ENCODE measurements at regions not wholly inside any gene's neighbourhood (a gene's known extent, or its start where the extent isn't known, plus 50 kb on each side); places are given as distances from the start of the nearest gene placed in this dataset.

DNA sequence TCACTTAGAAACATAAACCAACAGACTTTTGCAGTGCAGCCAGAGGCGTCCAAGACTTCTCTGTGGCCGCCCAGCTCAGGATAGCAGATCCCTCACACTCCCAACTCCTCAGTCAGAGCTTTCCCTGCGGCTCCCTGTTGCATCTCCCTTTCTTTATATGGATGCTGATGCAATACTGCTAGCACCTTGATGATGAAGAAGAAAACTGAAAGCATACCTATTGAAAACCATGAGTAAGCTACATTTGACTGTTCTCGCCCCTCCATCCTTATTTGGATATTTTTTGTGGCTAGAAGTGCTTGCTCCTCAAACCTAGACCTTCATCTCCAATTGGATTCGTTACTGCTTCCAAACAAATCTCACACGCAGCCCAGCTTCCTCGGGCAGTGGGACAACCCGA lies 57.3 kb upstream of the UBL3 start:
- no peaks in the 10 kb centered on the region for H3K36me3 ChIP-seq
- no peaks in the 10 kb centered on the region for H3K27me3 ChIP-seq
- no peaks in the 10 kb centered on the region for H3K9me3 ChIP-seq
- no peak for DNase-seq (ENCODE audit: low spot score in 2 of 2)
- H3K4me3 ChIP-seq = no peak overlapping the region
- peaks cover 0 to 14% (median 0%) of the 10 kb centered on the region in 4 donors for H3K4me1 ChIP-seq
- H3K27ac ChIP-seq = no peak overlapping the region
- WGBS, 2 donors = 95 to 97% methylated on average over 8 of the region's 8 CpGs
- TF ChIP-seq EP300 (IDR thresholded peaks at IDR 0.05) (no peak), POLR2A (IDR thresholded peaks at IDR 0.05) (no peak)
- TF ChIP-seq, protein P1, sequence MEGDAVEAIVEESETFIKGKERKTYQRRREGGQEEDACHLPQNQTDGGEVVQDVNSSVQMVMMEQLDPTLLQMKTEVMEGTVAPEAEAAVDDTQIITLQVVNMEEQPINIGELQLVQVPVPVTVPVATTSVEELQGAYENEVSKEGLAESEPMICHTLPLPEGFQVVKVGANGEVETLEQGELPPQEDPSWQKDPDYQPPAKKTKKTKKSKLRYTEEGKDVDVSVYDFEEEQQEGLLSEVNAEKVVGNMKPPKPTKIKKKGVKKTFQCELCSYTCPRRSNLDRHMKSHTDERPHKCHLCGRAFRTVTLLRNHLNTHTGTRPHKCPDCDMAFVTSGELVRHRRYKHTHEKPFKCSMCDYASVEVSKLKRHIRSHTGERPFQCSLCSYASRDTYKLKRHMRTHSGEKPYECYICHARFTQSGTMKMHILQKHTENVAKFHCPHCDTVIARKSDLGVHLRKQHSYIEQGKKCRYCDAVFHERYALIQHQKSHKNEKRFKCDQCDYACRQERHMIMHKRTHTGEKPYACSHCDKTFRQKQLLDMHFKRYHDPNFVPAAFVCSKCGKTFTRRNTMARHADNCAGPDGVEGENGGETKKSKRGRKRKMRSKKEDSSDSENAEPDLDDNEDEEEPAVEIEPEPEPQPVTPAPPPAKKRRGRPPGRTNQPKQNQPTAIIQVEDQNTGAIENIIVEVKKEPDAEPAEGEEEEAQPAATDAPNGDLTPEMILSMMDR (IDR thresholded peaks at IDR 0.05) = no peak

DNA sequence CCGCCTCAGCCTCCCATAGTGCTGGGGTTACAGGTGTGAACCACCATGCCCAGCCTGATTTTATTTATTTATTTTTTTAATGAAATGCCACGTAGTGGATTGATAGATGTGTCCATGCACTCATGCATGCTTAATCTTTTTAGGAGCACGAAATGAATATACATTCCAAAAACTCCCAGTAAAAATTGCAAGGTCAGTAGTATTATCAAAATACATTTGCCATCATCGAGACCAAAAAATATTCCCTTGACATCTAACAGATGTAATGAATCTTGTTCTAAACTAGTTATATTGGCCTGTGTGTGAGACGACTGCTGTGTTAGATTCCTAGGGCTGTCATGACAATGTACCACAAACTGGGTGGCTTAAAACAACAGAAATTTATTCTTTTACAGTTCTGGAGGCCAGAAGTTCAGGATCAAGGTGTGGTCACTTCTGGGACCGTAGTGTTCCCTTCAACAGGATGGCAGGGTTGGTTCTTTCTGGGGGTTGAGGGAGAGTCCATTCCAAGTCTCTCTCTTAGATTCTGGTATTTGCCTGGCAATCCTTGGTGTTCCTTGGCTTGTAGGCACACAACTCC lies 56.1 kb upstream of the UBL3 start:
- H3K27me3 ChIP-seq = no peaks in the 10 kb centered on the region
- no peak for TF ChIP-seq POLR2A (IDR thresholded peaks at IDR 0.05)
- TF ChIP-seq EP300 (IDR thresholded peaks at IDR 0.05) = no peak
- TF ChIP-seq, protein P1 (IDR thresholded peaks at IDR 0.05) = no peak
- no peaks in the 10 kb centered on the region for H3K36me3 ChIP-seq
- peaks cover 0 to 26% (median 0%) of the 10 kb centered on the region in 4 donors for H3K4me1 ChIP-seq
- no peak overlapping the region for H3K27ac ChIP-seq
- WGBS, 2 donors = 82 to 90% methylated on average over 6 of the region's 6 CpGs
- H3K9me3 ChIP-seq = no peaks in the 10 kb centered on the region
- no peak overlapping the region for H3K4me3 ChIP-seq
- DNase-seq (ENCODE audit: low spot score in 2 of 2) = no peak

DNA sequence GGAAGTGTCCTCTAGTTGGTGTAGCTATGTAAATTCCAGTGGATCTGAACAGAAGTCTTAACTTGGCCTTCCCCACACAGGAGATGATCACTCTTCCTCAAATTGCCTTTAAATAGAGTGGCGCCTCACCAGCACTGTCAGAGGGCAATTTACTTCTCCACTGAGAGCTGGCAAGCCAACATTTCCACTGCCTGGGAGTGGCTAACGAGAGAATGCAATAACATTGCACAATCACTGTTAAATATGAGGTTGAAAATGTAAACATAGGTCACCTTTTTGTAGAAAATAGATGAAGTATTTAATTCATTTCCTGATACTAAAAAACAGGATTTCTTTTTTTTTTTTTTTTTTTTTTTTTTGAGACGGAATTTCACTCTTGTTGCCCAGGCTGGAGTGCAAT lies 55.4 kb upstream of the UBL3 start:
- Histone ChIP-seq H3K27me3 (no peaks in the 10 kb centered on the region), H3K27ac (no peak overlapping the region), H3K4me1 (peaks cover 0 to 26% (median 0%) of the 10 kb centered on the region in 4 donors), H3K4me3 (no peak overlapping the region), H3K36me3 (no peaks in the 10 kb centered on the region), H3K9me3 (peaks cover 0 to 3% (median 0%) of the 10 kb centered on the region in 4 donors)
- no peak for DNase-seq (ENCODE audit: low spot score in 2 of 2)
- TF ChIP-seq EP300 (IDR thresholded peaks at IDR 0.05) (peak in 1 of 2 donors; percentile 36), POLR2A (IDR thresholded peaks at IDR 0.05) (no peak)
- WGBS, 2 donors = 56 to 65% methylated on average over 3 of the region's 3 CpGs

DNA sequence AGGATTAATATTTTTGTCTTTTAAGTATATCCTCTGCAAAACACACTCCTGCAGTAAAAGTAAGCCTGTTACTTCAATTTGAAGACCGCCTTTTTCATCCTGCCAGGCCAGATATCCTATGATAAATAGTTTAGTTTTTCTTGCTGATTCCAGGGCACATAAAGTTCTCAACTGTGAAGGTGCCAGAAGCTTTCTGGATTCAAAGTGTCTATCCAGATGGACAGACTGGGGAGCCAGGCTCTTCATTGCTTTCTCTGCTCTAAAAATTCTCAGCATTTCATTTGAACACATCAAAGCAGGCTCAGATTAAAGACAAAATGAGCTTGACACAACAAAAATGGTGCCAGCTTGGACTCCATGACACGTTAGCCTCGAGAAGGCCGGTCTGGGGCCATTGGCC lies 53.6 kb upstream of the UBL3 start:
- DNase-seq (ENCODE audit: low spot score in 2 of 2) = no peak
- 86 to 96% methylated on average over 4 of the region's 4 CpGs for WGBS, 2 donors
- Histone ChIP-seq H3K4me3 (no peak overlapping the region), H3K4me1 (peaks cover 0 to 25% (median 0%) of the 10 kb centered on the region in 4 donors), H3K27ac (no peak overlapping the region), H3K9me3 (peaks cover 0 to 9% (median 0%) of the 10 kb centered on the region in 4 donors), H3K27me3 (no peaks in the 10 kb centered on the region), H3K36me3 (no peaks in the 10 kb centered on the region)
- TF ChIP-seq EP300 (IDR thresholded peaks at IDR 0.05) (no peak), POLR2A (IDR thresholded peaks at IDR 0.05) (no peak)
- TF ChIP-seq, protein P1 (IDR thresholded peaks at IDR 0.05) = no peak

DNA sequence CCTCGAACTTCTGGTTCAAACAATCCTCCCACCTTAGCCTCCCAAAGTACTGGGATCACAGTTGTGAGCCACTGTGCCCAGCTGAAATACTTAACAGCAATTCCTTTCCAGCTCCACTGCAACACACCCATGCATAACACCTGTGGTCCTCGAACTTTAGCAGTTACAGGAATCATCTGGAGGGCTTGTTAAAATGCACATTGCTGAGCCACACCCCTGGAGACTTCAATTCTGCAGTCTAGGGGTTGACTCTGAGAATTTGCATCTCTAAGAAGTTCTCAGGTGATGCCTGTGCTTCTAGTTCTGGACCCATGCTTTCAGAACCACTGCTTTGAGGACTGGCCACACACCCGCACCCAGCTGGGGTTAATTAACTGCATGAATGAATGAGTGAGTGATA lies 53.1 kb upstream of the UBL3 start:
- H3K9me3 ChIP-seq = peaks cover 0 to 9% (median 0%) of the 10 kb centered on the region in 4 donors
- H3K27ac ChIP-seq = no peak overlapping the region
- no peak for DNase-seq (ENCODE audit: low spot score in 2 of 2)
- TF ChIP-seq EP300 (IDR thresholded peaks at IDR 0.05) = no peak
- TF ChIP-seq POLR2A (IDR thresholded peaks at IDR 0.05) = no peak
- TF ChIP-seq, protein P1 (IDR thresholded peaks at IDR 0.05) = no peak
- H3K4me1 ChIP-seq = peaks cover 0 to 21% (median 0%) of the 10 kb centered on the region in 4 donors
- WGBS, 2 donors = 78% methylated on average over 3 of the region's 3 CpGs
- no peaks in the 10 kb centered on the region for H3K27me3 ChIP-seq
- H3K36me3 ChIP-seq = no peaks in the 10 kb centered on the region
- no peak overlapping the region for H3K4me3 ChIP-seq

Data from tibial nerve (tissue), 4 donors.